GM12878 (cell line): ENCODE measurements at regions not wholly inside any gene's neighbourhood (a gene's known extent, or its start where the extent isn't known, plus 50 kb on each side); places are given as distances from the start of the nearest gene placed in this dataset.

Experiments used
- ATAC-seq: fragments of 200-7000 bp; cut with Tn5 transposase; 3 replicates; pipeline ENCODE4 v1.9.1; 2020; ENCODE audit warnings: mild to moderate bottlenecking, moderate library complexity
- BruUV-seq: library from RNA; stranded (reverse); fragments of 400-500 nt; replicated peaks from 2 replicates; lab custom pipeline; 2021; lab: Mats Ljungman, UMichigan
- CTCF ChIA-PET: fragments of 300-600 bp; sonication (Branson Sonifier 250); formaldehyde crosslinking; extraction: SDS; loops from one replicate; lab custom pipeline; 2021; ENCODE audit warnings: inconsistent platforms; lab: Yijun Ruan, JAX
- POLR2A ChIA-PET: fragments of 350-600 bp; formaldehyde crosslinking; extraction: SDS; loops from one replicate; lab custom pipeline; 2021; ENCODE audit warnings: inconsistent platforms; lab: Charles Lee
- RAD21 ChIA-PET: fragments of 300-600 bp; sonication (Branson Sonifier 250); formaldehyde crosslinking; loops from one replicate; lab custom pipeline; 2023; ENCODE audit warnings: antibody characterized with exemption; ENCODE audit not compliant: unreplicated experiment; lab: Charles Lee
- SMC1A ChIA-PET: fragments of 300-600 bp; sonication (Branson Sonifier 250); formaldehyde crosslinking; loops from one replicate; lab custom pipeline; 2023; ENCODE audit not compliant: unreplicated experiment, uncharacterized antibody; lab: Charles Lee
- DNase-seq: peaks from one replicate; pipeline ENCODE4 v3.0.0-alpha.2; 2011; ENCODE audit warnings: low read depth, low spot score
- FAIRE-seq: peaks from 3 replicates; lab custom pipeline; 2011; peaks lifted over from hg19 to GRCh38; lab: Jason Lieb, UNC
- H2AFZ ChIP-seq: 2 replicates; pipeline ENCODE4 v1.6.0; 2011; ENCODE audit warnings: low read depth, low read length, control low read depth; ENCODE audit not compliant: control insufficient read depth
- H3K27ac ChIP-seq: 2 replicates; pipeline ENCODE4 v1.5.1; 2011; ENCODE audit warnings: control low read depth; ENCODE audit not compliant: control insufficient read depth, insufficient read depth
- H3K27me3 ChIP-seq, 2 experiments: replicated peaks in 1 of 2; 2 replicates each; pipeline versions ENCODE4 v1.6.0 to v1.6.1; 2011; ENCODE audit warnings: low read length in 1 of 2; ENCODE audit not compliant: control insufficient read depth in 2 of 2, insufficient read depth in 2 of 2
- H3K36me3 ChIP-seq, 2 experiments: 2 replicates each; pipeline ENCODE4 v1.5.1; 2011; ENCODE audit warnings: low read length in 1 of 2; ENCODE audit not compliant: control insufficient read depth in 2 of 2, insufficient read depth in 2 of 2
- H3K4me1 ChIP-seq: 2 replicates; pipeline ENCODE4 v1.6.1; 2011; ENCODE audit warnings: mild to moderate bottlenecking, low read length, moderate library complexity, mixed read lengths; ENCODE audit not compliant: control insufficient read depth, insufficient read depth
- H3K4me2 ChIP-seq: 2 replicates; pipeline ENCODE4 v1.6.0; 2011; ENCODE audit warnings: control low read depth; ENCODE audit not compliant: control insufficient read depth, insufficient read depth
- H3K4me3 ChIP-seq: fragments of 200-600 bp; sonication (generic); 2 replicates; pipeline ENCODE4 v1.5.1; 2016
- H3K79me2 ChIP-seq: 2 replicates; pipeline ENCODE4 v1.6.0; 2011; ENCODE audit warnings: low read length; ENCODE audit not compliant: control insufficient read depth, insufficient read depth
- H3K9ac ChIP-seq: 2 replicates; pipeline ENCODE4 v1.8.0; 2011; ENCODE audit warnings: low read length, control low read depth, mixed read lengths; ENCODE audit not compliant: control insufficient read depth, insufficient read depth
- H3K9me3 ChIP-seq: replicated peaks from 3 replicates; pipeline ENCODE4 v1.5.1; 2011; ENCODE audit warnings: mild to moderate bottlenecking, low read length; ENCODE audit not compliant: control insufficient read depth, insufficient read depth
- H4K20me1 ChIP-seq: 2 replicates; pipeline ENCODE4 v1.6.0; 2011; ENCODE audit not compliant: control insufficient read depth, insufficient read depth
- CBX3 ChIP-seq: fragments of 200-600 bp; sonication (generic); IDR thresholded peaks from 2 replicates; pipeline ENCODE4 v1.6.1; 2016; ENCODE audit warnings: low read depth, borderline replicate concordance
- CUX1 ChIP-seq: IDR thresholded peaks from 2 replicates; pipeline ENCODE4 v1.6.1; 2012; ENCODE audit warnings: improper control_type of control experiment, low read depth, low read length; ENCODE audit not compliant: insufficient replicate concordance
- DPF2 ChIP-seq: fragments of 450-650 bp; IDR thresholded peaks from 2 replicates; pipeline ENCODE4 v1.6.1; 2017; ENCODE audit warnings: mild to moderate bottlenecking
- IKZF1 ChIP-seq: fragments of 450-650 bp; conservative IDR thresholded peaks from 2 replicates; pipeline ENCODE4 v1.6.1; 2017; ENCODE audit warnings: antibody characterized with exemption, mild to moderate bottlenecking
- MAX ChIP-seq: IDR thresholded peaks from 2 replicates; pipeline ENCODE4 v1.6.1; 2012; ENCODE audit warnings: low read depth, low read length, improper control_type of control experiment
- NFIC ChIP-seq: IDR thresholded peaks from 2 replicates; pipeline ENCODE4 v1.6.1; 2012; ENCODE audit warnings: low read depth, mild to moderate bottlenecking, inconsistent platforms, low read length, moderate library complexity
- NFYB ChIP-seq: IDR thresholded peaks from 2 replicates; pipeline ENCODE4 v1.6.1; 2011; ENCODE audit warnings: low read depth, mild to moderate bottlenecking, low read length, improper control_type of control experiment, moderate library complexity; ENCODE audit not compliant: insufficient read depth
- RCOR1 ChIP-seq: conservative IDR thresholded peaks from 2 replicates; pipeline ENCODE4 v1.6.1; 2012; ENCODE audit warnings: low read depth, low read length, improper control_type of control experiment
- SMC3 ChIP-seq: IDR thresholded peaks from 2 replicates; pipeline ENCODE4 v1.6.1; 2011; ENCODE audit warnings: low read length, improper control_type of control experiment, borderline replicate concordance
- ZNF207 ChIP-seq: fragments of 450-650 bp; IDR thresholded peaks from 2 replicates; pipeline ENCODE4 v1.6.1; 2014; ENCODE audit warnings: antibody characterized with exemption, mild to moderate bottlenecking, borderline replicate concordance
- ZZZ3 ChIP-seq: IDR thresholded peaks from 2 replicates; pipeline ENCODE4 v1.6.1; 2011; ENCODE audit warnings: low read depth; ENCODE audit not compliant: control insufficient read depth, insufficient read length
- WGBS: methylation state at CpG from one replicate; pipeline ENCODE4 v1.1.6; 2016; ENCODE audit warnings: low lambda C conversion rate; ENCODE audit not compliant: insufficient replicate concordance, insufficient coverage; ENCODE audit errors: missing lambda C conversion rate; 5-methylcytosine and 5-hydroxymethylcytosine counted together
- in situ Hi-C: fragments of 300-500 bp; cut with MboI; formaldehyde crosslinking; loops from 9 replicates; pipeline ENCODE4 v1.14.3; 2018; ENCODE audit warnings: mixed read lengths
- intact Hi-C: fragments of 100-400 bp; cut with micrococcal nuclease; formaldehyde crosslinking; loops from one replicate; pipeline ENCODE4 v1.14.2; 2022; ENCODE audit not compliant: unreplicated experiment
- TF ChIP-seq, protein P1 (sequence below): fragments of 450-650 bp; IDR thresholded peaks from 2 replicates; pipeline ENCODE4 v1.6.1; 2016; ENCODE audit warnings: mild to moderate bottlenecking
- TF ChIP-seq, protein P2 (sequence below): fragments of 450-650 bp; formaldehyde crosslinking; IDR thresholded peaks from 2 replicates; pipeline ENCODE4 v1.4.0; 2022; ENCODE audit warnings: mild to moderate bottlenecking, moderate library complexity

DNA sequence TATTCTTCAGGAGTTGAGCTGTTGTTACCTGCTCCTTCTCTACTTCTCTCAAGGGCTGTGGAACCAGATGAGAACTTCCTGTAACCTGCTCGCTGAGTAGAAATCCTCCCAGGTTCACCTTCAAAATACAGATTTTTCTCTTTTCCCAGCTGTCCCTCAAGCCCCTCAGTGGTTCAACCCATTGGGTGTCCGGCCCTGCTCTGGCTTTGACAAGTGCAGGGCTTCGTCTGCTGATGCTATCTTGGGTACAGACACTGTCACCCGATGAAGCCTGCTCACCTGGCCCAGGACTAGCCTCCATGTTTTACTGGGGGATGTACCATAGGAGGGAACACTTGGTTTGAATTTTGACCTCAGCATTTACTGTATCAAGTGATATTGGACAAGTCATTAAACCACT lies 490.4 kb downstream of the IRX1 start:
- no peak overlapping the region for H3K27ac ChIP-seq
- intact Hi-C loops, result no loop called here
- ChIA-PET CTCF (no interaction called here), SMC1A (no interaction called here), POLR2A (no interaction called here), RAD21 (no interaction called here)
- no peaks in the 10 kb centered on the region for H4K20me1 ChIP-seq
- H3K9ac ChIP-seq, result no peak overlapping the region
- no peak overlapping the region for H2AFZ ChIP-seq
- H3K79me2 ChIP-seq, result no peaks in the 10 kb centered on the region
- no peak overlapping the region for H3K4me3 ChIP-seq
- no peak overlapping the region for H3K4me2 ChIP-seq
- H3K27me3 ChIP-seq, result no peaks in the 10 kb centered on the region
- FAIRE-seq, result no peak
- no peak for DNase-seq
- BruUV-seq, result no TSS peak
- no peaks in the 10 kb centered on the region; the same call in 2 of the 3 replicates for H3K9me3 ChIP-seq
- no peaks in the 10 kb centered on the region for H3K36me3 ChIP-seq
- no peaks in the 10 kb centered on the region for H3K4me1 ChIP-seq
- WGBS, result 22% methylated on average over 4 of the region's 4 CpGs
- ATAC-seq, result no peak
- in situ Hi-C loops, result no loop called here
- TF ChIP-seq, protein P1, sequence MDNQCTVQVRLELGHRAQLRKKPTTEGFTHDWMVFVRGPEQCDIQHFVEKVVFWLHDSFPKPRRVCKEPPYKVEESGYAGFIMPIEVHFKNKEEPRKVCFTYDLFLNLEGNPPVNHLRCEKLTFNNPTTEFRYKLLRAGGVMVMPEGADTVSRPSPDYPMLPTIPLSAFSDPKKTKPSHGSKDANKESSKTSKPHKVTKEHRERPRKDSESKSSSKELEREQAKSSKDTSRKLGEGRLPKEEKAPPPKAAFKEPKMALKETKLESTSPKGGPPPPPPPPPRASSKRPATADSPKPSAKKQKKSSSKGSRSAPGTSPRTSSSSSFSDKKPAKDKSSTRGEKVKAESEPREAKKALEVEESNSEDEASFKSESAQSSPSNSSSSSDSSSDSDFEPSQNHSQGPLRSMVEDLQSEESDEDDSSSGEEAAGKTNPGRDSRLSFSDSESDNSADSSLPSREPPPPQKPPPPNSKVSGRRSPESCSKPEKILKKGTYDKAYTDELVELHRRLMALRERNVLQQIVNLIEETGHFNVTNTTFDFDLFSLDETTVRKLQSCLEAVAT, result no peak
- TF ChIP-seq SMC3 (no peak), DPF2 (no peak), ZZZ3 (no peak), CBX3 (no peak), ZNF207 (no peak), RCOR1 (no peak), MAX (no peak), IKZF1 (no peak), CUX1 (no peak), NFYB (no peak), NFIC (no peak)
- TF ChIP-seq, protein P2, sequence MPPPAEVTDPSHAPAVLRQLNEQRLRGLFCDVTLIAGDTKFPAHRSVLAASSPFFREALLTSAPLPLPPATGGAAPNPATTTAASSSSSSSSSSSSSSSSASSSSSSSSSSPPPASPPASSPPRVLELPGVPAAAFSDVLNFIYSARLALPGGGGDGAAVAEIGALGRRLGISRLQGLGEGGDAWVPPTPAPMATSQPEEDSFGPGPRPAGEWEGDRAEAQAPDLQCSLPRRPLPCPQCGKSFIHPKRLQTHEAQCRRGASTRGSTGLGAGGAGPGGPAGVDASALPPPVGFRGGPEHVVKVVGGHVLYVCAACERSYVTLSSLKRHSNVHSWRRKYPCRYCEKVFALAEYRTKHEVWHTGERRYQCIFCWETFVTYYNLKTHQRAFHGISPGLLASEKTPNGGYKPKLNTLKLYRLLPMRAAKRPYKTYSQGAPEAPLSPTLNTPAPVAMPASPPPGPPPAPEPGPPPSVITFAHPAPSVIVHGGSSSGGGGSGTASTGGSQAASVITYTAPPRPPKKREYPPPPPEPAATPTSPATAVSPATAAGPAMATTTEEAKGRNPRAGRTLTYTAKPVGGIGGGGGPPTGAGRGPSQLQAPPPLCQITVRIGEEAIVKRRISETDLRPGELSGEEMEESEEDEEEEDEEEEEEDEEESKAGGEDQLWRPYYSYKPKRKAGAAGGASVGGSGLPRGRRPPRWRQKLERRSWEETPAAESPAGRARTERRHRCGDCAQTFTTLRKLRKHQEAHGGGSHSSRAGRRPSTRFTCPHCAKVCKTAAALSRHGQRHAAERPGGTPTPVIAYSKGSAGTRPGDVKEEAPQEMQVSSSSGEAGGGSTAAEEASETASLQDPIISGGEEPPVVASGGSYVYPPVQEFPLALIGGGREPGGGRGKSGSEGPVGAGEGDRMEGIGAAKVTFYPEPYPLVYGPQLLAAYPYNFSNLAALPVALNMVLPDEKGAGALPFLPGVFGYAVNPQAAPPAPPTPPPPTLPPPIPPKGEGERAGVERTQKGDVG (CRISPR knock-in tag), result no peak
